DMS53 (cell line): ENCODE measurements at regions not wholly inside any gene's neighbourhood (a gene's known extent, or its start where the extent isn't known, plus 50 kb on each side); places are given as distances from the start of the nearest gene placed in this dataset.
"Not testable (repeated sequence)": the region's sequence is repeated elsewhere in the genome, so short reads cannot be mapped to it uniquely, and the experiment has no call there.

ENCODE experiments used
- DNase-seq: peaks from one replicate; lab custom pipeline; 2025; lab: John Stamatoyannopoulos, UW

DNA sequence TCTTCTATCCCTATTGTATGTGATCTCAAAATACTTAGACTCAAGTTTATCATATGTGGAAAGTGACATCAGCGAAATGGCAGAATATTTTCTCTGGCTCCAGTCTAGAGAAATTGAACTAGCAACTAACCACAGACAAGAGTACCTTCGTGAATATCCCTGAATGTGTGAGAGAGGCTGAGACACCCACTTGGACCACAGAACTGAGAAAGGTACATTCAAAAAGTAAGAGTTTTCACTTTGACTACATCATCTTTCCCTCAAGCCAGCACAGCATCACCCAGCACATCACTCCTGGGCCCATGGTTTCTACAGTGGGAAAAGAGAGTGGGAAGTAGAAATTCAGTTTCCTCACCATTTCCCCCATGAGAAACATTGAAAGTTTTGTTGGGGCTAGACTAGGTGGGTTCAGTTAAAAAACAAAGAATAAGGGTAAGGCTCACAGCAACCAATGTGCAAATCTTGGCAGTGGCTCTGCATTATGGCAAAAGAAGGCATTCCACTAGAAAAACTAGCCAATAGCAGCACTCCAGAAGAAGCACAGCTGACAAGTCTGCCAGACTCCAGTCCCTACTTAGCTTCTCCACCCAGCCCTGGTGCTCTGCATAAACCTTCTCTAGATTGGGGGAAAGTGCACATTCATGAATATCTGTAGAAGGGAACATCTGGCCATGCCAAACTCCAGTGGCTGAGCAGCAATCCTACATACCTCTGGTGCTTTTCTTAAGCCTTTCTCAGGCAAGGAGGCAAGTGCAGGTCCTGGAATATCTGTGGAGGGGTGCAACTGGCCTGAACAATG, 225.6 kb upstream of the VLDLR start:
- DNase-seq = no peak

DNA sequence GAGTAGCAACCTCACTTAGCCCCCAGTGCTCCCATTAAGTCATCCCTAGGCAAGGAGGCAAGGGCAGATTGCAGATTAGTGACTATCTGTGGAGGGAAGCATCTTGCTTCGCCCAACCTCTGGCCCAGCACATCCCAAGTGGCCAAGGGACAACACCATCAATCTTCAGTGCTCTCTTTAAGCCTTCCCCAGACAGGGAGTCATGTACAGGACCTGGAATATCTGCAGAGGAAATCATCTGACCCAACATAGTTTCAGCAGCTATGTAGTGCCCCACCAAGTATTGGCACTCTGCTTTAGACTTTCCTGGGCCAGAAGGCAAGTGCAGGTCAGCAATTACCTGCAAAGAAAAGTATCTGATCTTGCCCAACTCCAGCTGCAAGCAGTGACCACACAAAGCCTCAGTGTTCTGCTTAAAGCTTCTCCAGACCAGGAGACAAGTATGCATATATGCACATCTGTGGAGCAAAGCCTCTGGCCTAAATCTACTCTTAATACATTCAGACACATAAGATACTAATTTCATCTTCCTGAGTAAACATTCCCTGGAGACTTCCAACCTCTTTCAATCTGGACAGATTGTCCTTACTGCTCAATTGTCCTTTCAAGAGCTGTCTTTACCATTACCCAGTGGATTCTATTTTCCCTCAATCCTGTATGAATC, 224.8 kb upstream of the VLDLR start:
- DNase-seq = no peak

DNA sequence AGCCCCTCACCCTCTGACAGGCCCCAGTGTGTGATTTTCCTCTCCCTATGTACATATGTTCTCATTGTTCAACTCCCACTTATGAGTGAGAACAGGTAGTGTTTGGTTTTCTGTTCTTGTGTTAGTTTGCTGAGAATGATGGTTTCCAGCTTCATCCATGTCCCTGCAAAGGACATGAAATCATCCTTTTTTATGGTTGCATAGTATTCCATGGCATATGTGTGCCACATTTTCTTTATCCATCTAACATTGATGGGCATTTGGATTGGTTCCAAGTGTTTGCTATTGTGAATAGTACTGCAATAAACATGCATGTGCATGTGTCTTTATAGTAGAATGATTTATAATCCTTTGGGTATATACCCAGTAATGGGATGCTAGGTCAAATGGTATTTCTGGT, 223.7 kb upstream of the VLDLR start:
- not testable (repeated sequence) for DNase-seq

DNA sequence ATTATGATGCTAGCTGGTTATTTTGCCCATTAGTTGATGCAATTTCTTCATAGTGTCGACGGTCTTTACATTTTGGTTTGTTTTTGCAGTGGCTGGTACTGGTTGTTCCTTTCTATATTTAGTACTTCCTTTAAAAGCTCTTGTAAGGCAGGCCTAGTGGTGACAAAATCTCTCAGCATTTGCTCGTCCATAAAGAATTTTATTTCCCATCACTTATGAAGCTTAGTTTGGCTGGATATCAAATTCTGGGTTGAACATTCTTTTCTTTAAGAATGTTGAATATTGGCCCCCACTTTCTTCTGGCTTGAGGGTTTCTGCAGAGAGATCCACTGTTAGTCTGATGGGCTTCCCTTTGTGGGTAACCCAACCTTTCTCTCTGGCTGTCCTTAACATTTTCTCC, 219.8 kb upstream of the VLDLR start:
- not testable (repeated sequence) for DNase-seq

DNA sequence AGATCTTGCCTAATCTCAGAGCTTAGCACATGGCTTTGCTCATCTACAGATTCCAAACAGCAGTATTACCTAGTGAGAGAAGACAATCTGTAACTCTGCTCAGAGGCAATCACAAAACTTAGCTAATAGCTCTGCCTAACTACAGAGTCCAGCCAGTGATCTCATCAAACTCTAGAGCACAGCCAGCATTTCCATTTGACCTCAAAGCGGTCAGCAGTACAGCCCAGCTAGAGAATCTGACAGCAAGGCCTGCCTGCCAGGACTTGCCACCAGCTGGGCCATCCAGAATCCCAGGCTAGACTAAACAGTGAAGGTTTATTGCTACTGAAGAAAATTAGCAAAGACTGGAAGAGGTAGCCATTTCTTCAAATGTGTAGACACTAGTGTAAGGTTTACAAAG, 217.9 kb upstream of the VLDLR start:
- no peak for DNase-seq

DNA sequence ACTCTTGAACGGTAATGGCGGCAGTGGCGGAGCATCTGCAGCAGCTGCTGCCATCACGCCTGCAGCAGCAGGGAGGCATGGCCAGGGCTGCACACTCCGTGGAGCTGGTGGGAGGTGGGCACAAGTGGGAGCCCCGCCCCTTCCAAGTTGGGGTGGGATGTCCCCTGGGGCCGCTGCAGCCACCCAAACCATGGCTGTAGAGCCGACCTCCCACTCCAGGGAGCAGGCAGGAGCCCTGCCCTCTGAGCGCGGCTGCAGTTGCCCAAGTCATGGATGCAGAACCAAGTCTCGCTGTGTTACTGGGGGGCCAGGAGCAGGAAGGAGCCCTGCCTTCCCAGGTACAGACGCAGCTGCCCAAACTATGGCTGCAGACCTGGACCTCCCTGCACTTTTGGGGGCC, 215.3 kb upstream of the VLDLR start:
- DNase-seq = no peak

DNA sequence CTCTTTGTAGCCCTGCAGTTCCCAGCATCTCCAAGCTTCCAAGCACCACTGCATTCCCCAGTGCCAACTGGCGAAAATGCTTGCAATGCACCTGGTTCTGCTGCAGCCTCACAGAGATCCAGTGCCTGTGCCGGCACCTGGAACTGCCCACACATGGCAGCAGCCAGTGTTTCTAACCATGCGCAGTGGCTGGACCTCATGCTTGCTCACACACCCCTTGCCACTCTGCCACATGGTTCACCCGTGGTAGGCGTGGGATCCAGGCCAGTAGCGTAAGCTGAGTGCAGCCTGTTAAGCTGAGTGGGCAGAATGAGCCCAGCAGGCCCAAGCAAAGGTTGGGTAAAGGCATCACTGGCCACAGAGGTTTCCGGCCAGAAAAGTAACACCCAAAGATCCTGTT, 214.1 kb upstream of the VLDLR start:
- no peak for DNase-seq

DNA sequence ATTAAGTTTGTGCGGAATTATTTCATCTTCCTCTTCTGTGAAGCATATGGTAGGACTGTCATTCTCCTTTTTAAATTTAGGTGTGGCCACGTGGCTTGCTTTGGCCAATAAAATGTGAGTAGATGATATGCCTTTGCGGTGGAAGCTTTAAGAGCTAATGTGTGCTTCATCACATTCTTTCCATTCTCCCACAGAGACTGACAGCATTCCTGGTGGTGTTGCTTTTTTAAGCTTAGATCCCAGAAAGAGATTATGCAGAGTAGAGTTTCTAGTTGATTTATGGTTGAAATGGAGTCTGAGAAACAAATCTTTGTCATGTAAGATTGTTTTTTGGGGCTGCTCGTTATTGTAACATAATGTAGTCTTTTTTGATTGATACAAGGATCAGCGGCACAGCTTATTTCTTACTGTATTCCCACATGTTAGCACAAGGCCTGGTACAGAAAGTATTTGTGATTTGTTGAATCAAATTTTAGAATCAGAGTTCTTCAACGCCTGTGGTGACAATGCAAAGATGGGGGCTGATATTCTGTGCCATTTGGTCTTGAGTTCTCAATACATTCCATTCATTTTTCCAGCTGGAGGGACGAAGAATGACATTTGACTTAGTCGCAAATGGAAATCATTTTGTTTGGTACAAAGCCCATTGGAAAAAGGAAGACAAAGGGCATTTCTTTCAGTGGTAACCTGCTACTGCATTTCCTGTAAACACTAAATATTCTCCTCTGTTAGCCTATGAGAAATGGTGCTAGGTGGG, 209.9 kb upstream of the VLDLR start:
- DNase-seq = no peak

DNA sequence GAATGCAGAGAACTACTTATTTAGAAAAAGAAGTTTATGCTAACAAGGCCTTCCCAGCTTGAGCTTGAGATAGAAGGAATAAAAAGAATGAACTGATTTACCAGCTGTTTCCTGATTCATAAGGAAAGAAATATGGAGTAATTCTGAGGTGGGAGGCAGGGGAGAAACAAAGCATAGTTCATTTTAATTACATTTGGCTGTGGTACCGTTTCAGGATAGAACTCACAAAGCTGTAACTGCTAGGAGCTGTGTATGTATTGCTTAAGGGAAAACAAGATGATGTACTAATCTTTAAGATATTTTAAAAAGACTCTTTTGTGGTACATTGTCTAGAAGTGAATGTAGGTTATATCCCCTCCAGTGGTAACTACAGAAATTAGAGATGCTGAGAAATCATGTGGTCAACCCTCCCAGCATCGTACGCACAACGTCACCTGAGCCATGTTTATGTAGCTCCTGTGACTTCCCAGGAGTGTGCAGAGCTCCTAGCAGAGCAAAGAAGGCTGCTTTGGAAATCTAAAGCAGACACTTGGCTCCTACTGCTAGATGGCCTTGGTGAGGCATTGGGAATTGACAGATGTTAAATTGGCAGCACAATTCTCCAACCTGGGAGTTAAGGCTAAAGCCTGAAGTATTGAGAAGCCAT, 208.3 kb upstream of the VLDLR start:
- DNase-seq = no peak

DNA sequence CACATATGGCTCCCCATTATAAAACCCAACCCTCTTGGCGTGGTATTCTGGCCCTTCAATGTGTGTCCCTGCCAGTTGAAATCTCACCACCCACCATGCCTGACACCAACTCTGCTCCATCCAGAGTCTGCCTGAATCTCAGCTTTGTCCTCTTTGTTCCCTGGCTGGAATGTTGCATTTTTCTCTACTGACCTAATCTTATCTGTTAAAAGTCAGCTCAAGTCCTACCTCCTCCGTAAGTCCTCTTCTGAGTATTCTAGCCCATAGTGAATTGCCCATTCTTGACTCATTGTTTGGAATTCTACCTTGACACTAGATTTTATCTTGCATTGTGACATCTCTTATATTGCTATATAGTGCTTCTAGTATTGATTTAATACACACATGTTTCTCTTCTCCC, 207.1 kb upstream of the VLDLR start:
- DNase-seq = no peak

DNA sequence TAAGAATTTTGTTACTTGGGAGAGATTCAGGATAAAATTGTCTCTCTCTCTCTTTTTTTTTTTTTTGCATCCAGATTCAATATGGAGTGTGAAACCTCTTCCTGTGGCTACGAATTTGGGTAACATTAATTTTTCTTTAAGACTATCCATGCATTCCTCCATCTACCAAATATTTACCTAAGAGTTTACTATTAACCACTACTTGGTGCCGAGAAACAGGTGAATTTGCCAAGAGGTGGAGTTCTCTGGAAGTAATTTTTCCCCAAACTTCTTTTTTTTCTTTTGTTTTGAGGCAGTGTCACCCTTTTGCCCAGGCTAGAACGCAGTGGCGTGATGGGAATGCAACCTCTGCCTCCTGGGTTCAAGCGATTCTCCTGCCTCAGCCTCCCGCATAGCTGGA, 206.3 kb upstream of the VLDLR start:
- DNase-seq = no peak

DNA sequence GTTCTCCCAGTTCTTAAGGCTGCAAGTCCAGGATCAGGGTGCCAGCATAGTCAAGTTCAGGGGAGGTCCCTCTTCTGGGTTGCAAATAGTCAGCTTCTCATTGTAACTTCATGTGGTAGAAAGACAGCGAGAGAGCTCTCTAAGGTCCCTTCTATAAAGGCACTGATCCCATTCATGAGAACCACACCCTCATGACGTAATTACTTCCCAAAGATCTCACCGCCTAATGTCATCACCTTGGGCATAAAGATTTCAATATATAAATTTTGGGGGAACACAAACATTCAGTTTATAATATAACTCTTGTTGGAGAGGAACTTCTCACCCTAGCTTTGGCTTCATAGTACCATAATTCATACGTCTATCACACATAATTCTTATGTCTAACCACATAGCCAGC, 203.9 kb upstream of the VLDLR start:
- no peak for DNase-seq

DNA sequence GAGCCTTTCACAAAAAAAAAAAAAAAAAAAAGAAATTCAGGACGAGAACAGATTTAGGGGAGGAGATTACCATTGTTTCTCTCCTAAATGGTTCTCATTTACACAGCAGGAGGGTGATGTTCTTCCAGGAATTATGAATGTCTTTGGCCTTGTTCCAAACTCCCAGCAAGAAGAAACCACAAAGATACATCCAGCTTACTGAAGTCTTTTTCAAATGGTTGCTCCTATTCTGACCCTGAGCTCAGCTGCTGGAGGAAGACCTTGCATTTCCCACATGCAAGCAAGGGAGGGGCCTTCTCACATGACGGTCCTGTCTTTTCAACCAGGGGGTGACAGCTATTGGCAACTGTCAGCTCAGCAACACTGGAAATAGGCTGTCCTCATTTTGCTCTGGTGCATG, 203.0 kb upstream of the VLDLR start:
- no peak for DNase-seq

DNA sequence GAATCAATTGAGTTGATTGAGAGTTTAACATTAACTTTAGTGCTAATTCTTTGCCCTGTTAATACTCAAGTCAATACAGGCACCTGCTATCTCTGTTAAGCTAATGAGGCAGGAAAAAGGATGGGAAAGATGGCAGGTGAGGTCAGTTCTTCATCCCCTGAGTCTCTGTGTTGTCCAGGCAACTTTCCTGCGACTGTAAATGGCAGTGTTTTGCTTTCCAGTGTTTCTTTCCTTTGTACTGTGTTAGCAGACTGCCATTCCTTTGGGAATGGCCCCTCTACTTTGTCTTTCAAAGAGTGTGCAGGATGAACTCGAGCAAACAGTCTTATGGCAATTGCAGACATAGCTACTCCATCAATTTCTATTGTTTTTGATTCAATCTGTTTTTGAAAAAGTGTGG, 202.2 kb upstream of the VLDLR start:
- DNase-seq = no peak

DNA sequence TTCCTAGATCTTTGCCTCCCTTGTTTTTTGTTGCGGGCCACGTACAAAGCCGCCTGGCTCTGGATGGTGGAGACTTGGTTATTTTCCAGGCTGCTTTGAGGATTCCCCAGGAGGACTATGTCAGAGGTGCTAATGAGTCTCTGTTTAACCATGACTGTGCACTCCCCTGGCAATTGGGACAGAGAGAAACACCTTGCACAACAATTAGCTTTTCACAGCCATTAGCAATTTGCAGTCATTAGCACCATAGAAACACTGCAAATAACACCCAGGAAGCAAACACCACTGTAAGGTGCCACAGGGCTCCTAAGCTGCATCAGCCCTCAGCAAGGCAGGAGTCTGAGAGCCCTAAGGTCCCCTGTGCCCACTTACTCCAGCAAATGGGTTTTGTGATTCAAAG, 201.0 kb upstream of the VLDLR start:
- no peak for DNase-seq

DNA sequence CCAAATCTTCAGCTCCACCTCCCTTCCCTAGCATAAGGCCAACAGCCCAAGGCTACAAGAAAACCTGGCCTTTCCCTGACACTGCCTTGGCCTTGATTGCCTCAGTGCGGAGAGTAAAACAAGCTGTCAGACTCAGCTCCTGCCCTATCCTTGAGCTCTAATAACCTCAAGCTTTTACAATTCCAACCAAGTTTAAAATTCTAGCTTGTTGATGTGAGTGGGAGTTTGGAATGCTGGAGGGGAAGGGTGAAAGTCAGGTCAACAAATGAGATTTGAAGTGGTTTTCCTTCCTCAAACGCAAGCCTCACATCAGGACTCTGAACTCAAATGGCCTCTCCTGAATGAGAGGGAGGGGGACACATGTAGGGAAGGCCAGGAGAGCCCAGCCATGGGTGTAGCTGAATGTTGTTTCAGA, 197.0 kb upstream of the VLDLR start:
- DNase-seq = no peak

DNA sequence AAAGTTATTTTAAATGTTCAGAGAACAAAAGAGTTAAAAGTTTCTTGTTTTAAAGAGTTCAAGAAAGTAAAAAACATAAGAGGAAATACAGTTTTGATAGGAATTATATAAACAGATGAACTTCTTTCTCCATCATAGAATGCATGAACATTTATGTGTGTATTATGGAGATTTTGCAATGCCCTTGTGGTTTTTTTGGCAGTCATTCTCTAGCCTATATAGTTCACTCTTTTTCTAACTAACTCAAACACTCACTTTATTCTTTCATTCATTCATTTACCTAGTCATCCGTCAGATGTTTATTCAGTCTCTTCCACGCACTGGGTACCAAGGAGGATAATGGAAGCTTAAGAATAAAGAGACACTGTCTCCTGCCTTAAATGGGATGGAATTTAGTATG, 195.9 kb upstream of the VLDLR start:
- DNase-seq = no peak

DNA sequence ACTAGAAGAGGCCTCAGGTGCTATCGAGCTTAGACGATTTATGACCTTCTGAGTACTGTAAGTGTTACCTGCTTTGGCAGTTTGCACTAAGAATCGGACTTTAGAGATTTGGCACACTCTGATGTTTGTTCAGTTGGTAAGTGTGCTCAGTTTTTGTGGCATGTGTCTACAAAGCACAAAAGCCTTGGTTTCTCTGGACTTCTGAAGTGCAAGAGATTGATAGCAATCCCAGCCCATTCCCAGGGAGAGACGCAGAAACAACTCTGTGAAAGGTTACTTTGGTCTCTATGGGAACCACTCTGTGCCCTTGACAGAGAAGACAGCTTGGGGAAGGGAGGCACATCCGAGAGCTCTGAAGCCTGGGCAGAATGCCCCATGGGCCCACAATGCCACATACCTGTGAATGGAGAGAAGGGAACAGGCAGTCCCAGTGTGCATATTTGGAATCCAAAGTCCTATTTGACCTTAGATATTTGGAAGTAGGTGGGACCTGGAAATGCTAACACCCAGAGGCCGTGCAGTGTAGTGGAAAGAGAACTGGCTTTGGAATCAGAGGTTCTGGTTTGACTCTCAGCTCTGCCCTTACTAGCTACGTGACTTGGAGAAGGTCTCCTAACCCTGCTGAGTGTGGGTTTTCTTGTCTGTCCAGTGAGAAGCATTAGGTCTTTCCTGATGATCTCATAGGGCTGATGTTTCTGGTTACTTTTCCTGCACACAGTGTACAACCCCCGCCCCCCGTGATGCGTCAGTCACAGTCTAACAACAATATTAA, 194.3 kb upstream of the VLDLR start:
- peak; percentile 25 for DNase-seq

DNA sequence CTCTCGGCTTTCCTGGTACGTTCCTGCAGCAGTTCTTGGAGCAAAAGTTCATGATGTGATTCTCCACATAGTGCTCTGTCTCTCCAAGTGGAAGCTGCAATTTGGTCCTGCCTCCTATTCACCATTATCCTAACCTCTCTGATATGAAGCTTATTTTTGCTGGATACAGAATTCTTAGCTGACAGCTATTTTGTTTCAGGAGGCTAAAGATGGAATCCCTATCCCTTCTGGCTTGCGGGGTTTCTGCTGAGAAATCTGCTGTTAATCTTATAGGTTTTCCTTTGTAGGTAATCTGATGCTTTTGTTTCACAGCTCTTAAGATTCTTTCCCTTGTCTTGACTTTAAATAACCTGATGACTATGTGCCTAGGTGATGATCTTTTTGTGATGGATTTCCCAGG, 181.6 kb upstream of the VLDLR start:
- no peak for DNase-seq

DNA sequence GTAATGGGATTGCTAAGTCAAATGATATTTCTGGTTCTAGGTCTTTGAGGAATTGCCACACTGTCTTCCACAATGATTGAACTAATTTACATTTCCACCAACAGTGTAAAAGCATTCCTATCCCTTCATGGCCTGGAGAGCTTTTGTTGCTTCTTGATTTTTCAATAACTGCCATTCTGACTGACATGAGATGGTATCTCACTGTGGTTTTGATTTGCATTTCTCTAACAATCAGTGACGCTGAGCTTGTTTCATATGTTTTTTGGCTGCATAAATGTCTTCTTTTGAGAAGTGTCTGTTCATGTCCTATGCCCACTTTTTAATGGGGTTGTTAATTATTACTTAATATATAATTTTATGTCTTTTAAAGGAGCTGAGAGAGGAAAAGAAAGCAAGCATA, 177.7 kb upstream of the VLDLR start:
- DNase-seq = not testable (repeated sequence)

DNA sequence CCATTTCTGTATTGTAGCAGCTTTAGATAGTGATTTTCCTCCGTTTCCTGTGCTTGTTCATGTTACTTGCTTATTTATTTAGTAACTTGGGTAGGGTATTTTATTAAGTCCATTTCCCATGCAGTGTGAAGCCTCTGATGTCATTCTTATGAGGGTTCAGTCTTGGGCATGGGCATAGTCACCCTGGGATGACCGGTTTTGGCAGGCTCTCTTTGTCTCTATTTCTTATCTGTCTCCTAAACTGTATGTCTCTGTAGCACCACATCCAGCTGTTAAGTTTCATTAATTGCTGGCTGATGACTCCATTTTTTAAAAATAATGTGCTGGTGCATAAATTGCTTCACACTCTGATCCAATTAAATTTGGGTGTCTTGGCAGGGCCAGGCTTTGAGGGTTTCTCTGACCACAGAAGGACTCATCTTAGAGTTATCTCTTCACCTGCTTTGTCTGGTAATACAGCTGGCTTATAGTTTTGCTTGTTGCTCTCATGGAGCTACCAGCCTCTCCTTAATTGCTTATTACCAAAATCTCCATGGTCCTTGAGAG, 173.3 kb upstream of the VLDLR start:
- no peak for DNase-seq

DNA sequence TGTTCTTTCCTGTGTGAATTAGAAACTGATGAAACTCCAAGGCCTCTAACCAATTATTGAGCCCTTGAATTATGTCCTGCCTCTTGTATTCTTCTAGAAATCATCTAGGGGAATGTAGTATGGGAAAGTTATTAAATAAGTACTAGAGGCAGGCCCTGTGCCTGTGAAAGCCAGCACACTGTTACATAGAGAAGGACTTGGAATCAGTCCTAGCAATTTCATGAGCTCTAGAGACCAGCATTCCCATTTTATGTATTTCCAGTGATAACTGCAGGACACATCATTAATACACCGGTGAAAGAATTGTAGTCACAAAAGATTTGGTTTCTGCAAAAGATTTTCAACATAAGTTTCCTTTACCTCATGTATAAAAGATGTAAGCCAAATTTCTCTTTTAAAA, 168.5 kb upstream of the VLDLR start:
- no peak for DNase-seq
